Prostate gland (tissue), 2 donors: ENCODE measurements at regions not wholly inside any gene's neighbourhood (a gene's known extent, or its start where the extent isn't known, plus 50 kb on each side); places are given as distances from the start of the nearest gene placed in this dataset.

Experiments used
- DNase-seq: peaks from one replicate; pipeline ENCODE4 v3.0.0-alpha.2; 2019; ENCODE audit warnings: low spot score
- H3K27ac ChIP-seq, 2 donors: fragments of 200-600 bp; sonication (generic); 2 replicates each; pipeline ENCODE4 v1.5.1; 2017 to 2019
- H3K27me3 ChIP-seq: fragments of 200-600 bp; sonication (generic); replicated peaks from 2 replicates; pipeline ENCODE4 v1.5.1; 2019; ENCODE audit not compliant: insufficient read depth
- H3K36me3 ChIP-seq, 2 donors: fragments of 200-600 bp; sonication (generic); 1 replicate in 1 of 2; 2 replicates in 1 of 2; pipeline versions ENCODE4 v1.5.1 to v1.8.1; 2017 to 2019
- H3K4me1 ChIP-seq: fragments of 200-600 bp; sonication (generic); replicated peaks from 2 replicates; pipeline ENCODE4 v1.5.1; 2019
- H3K4me3 ChIP-seq, 2 donors: fragments of 200-600 bp; sonication (generic); 2 replicates each; pipeline ENCODE4 v1.5.1; 2017 to 2019
- H3K9me3 ChIP-seq: fragments of 200-600 bp; sonication (generic); 2 replicates; pipeline ENCODE4 v1.5.1; 2017
- CTCF ChIP-seq, 4 experiments: fragments of 200-600 bp in 2 of 4; fragments of 450-650 bp in 2 of 4; sonication (generic) in 2 of 4; IDR thresholded peaks; 1 replicate in 3 of 4; 2 replicates in 1 of 4; pipeline ENCODE4 v1.5.1; 2016 to 2019; ENCODE audit warnings: antibody characterized with exemption in 4 of 4, mild to moderate bottlenecking in 2 of 4, moderate library complexity in 2 of 4
- POLR2A ChIP-seq: fragments of 450-650 bp; IDR thresholded peaks from one replicate; pipeline ENCODE4 v1.6.1; 2016; ENCODE audit warnings: antibody characterized with exemption, mild to moderate bottlenecking
- POLR2AphosphoS5 ChIP-seq: sonication (generic); formaldehyde crosslinking; IDR thresholded peaks from one replicate; pipeline ENCODE4 v1.6.1; 2017; ENCODE audit warnings: antibody characterized with exemption
- WGBS: methylation state at CpG from one replicate; pipeline ENCODE4 v1.1.5; 2018; 5-methylcytosine and 5-hydroxymethylcytosine counted together
- intact Hi-C: fragments of 100-400 bp; cut with DNase I; formaldehyde crosslinking; loops from one replicate; pipeline ENCODE4 v1.14.2; 2022

DNA sequence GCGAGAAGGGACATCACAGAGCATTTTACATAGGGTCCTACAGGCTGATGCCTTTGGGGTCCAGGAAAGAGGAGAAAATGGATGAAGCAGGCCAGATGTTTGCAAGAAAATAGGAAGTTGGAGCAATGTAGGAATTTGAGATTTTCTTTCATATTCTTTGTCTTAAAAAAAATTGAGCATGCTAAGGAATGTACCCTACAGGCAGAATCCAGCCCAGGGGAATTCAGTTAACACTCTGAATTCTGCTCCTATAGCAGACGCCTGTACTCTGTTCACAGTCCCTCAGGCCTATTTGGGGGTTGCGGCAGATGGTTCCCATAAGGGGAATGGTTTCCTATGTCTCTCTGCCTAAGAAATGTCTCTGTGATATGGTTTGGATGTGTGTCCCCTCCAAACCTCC lies 393.7 kb upstream of the C16orf82 start:
- Histone ChIP-seq H3K36me3 (no peaks in the 10 kb centered on the region), H3K4me3 (no peak overlapping the region), H3K9me3 (no peaks in the 10 kb centered on the region), H3K4me1 (no peaks in the 10 kb centered on the region), H3K27me3 (peaks cover 9% of the 10 kb centered on the region), H3K27ac (no peak overlapping the region)
- 92% methylated on average over 3 of the region's 3 CpGs for WGBS
- intact Hi-C loops = no loop called here
- DNase-seq = no peak
- TF ChIP-seq POLR2A (no peak), POLR2AphosphoS5 (no peak), CTCF (IDR thresholded peaks at IDR 0.05) (no peak)

DNA sequence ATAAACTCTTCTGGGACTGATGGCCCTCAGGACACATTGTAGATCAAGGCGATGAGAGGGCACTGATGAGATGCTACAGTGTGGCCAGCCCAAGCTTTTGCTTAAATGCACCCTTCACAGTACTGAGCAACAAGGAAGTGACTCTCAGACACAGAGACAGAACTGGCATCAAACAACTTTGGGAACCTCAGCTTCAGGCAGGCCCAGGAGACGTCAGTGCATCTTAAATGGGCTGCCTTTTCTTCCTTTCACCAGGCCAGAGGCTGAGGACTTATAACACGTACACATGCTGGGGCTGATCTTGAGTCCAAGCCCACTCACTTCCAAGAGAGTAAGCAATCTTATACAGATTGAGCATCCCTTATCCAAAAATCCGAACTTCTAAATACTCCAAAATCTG lies 386.1 kb upstream of the C16orf82 start:
- Histone ChIP-seq H3K27ac (no peak overlapping the region), H3K4me3 (no peak overlapping the region), H3K4me1 (no peaks in the 10 kb centered on the region), H3K27me3 (peaks cover 4% of the 10 kb centered on the region), H3K9me3 (no peaks in the 10 kb centered on the region), H3K36me3 (no peaks in the 10 kb centered on the region)
- 79% methylated on average over 4 of the region's 4 CpGs for WGBS
- TF ChIP-seq CTCF (IDR thresholded peaks at IDR 0.05) = no peak
- DNase-seq = no peak
- intact Hi-C loops = no loop called here

GRCh38 chr16:26688105-26688504 lies 378.6 kb upstream of the C16orf82 start:
- Histone ChIP-seq H3K4me1 (no peaks in the 10 kb centered on the region), H3K27me3 (no peaks in the 10 kb centered on the region), H3K4me3 (no peak overlapping the region), H3K27ac (no peak overlapping the region), H3K36me3 (no peaks in the 10 kb centered on the region), H3K9me3 (no peaks in the 10 kb centered on the region)
- intact Hi-C loops = no loop called here
- TF ChIP-seq POLR2A = no peak
- no peak for TF ChIP-seq CTCF (IDR thresholded peaks at IDR 0.05)
- TF ChIP-seq POLR2AphosphoS5 = no peak
- 60% methylated on average over 2 of the region's 2 CpGs for WGBS
- DNase-seq = no peak

- H3K27me3 ChIP-seq = no peaks in the 10 kb centered on the region
- H3K27ac ChIP-seq = no peak overlapping the region
- no peak overlapping the region for H3K4me3 ChIP-seq
- 86% methylated on average over 7 of the region's 7 CpGs for WGBS
- DNase-seq = no peak
- intact Hi-C loops = no loop called here
- no peaks in the 10 kb centered on the region for H3K4me1 ChIP-seq
- no peaks in the 10 kb centered on the region for H3K36me3 ChIP-seq
- no peaks in the 10 kb centered on the region for H3K9me3 ChIP-seq
- TF ChIP-seq POLR2AphosphoS5 = no peak
- TF ChIP-seq POLR2A = no peak
- TF ChIP-seq CTCF (IDR thresholded peaks at IDR 0.05) = no peak
Measured at GRCh38 chr16:26688699-26689098, 378.0 kb upstream of the C16orf82 start.

DNA sequence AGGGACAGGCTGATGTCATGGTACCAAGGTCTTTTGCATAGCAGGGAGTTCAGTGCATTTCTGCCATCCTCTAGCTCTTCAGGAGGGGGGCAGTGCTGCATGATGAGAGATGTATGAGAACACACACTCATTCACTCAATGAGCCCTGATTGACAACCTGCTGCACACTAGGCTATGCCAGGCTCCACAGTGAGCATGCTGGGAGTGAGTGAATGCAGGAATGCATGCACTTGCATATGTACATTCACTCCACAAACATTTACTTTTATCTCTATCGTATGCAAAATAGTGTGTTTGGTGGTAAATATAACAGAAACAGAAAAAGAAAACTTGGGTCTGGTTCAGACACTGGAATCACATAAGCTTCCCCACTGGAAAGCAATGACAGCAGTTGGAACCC lies 374.1 kb upstream of the C16orf82 start:
- intact Hi-C loops = no loop called here
- no peak for DNase-seq
- WGBS = 79% methylated on average over 1 of the region's 1 CpG
- Histone ChIP-seq H3K27me3 (no peaks in the 10 kb centered on the region), H3K27ac (no peak overlapping the region), H3K36me3 (no peaks in the 10 kb centered on the region), H3K4me1 (no peaks in the 10 kb centered on the region), H3K4me3 (no peak overlapping the region), H3K9me3 (no peaks in the 10 kb centered on the region)
- TF ChIP-seq POLR2AphosphoS5 = no peak
- TF ChIP-seq POLR2A = no peak
- TF ChIP-seq CTCF (IDR thresholded peaks at IDR 0.05) = no peak
